ENCODE measurements at regions not wholly inside any gene's neighbourhood (a gene's known extent, or its start where the extent isn't known, plus 50 kb on each side); places are given as distances from the start of the nearest gene placed in this dataset.

DNA sequence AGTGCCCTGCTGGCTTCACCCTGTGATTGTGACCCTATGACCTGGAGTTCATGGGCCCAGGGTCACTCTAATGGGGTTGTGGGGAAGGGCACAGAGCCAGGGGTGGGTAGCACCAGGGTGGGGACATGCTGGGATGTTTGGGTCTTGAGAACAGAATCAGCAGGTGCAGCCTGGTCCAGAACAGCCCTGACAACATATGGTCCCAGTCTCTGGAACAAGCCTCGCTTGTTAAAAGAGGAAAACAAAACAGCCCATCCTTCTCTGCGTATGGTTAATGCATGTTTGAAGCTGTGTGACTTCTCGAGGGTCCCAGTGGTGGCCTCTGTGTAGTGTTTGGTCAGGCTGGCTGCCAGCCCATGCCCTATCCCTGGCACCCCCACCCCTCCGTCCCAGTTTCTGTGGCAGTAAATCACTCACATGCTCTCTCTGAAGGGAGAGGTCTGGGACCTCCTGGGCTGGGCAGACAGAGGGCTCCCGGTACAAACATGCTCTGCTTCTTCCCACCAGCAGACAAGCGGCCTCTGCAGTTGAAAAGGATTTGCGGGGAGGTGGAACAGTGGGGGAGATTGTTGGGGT lies 79.4 kb downstream of the FAM241B start:
- Histone ChIP-seq H3K36me3 (replicated peaks) (no peaks in the 10 kb centered on the region), H3K27me3 (ENCODE audit: low read depth) (peaks cover 9% of the 10 kb centered on the region; the same call in 1 of the 2 replicates), H3K9me3 (no peaks in the 10 kb centered on the region), H3K4me3 (no peak overlapping the region), H3K4me1 (no peaks in the 10 kb centered on the region)
- DNase-seq (ENCODE audit: low spot score in 2 of 2), result no peak
- in situ Hi-C loops (cut with MboI; ENCODE audit: low sequenced_read_pairs), result no loop called here

GRCh38 chr10:69710008-69710888 lies 80.2 kb downstream of the FAM241B start:
- no peak for DNase-seq (ENCODE audit: low spot score in 2 of 2)
- in situ Hi-C loops (cut with MboI; ENCODE audit: low sequenced_read_pairs), result no loop called here
- Histone ChIP-seq H3K36me3 (replicated peaks) (no peaks in the 10 kb centered on the region), H3K4me3 (no peak overlapping the region), H3K9me3 (no peaks in the 10 kb centered on the region), H3K4me1 (no peaks in the 10 kb centered on the region), H3K27me3 (ENCODE audit: low read depth) (peaks cover 9% of the 10 kb centered on the region; the same call in 1 of the 2 replicates)

DNA sequence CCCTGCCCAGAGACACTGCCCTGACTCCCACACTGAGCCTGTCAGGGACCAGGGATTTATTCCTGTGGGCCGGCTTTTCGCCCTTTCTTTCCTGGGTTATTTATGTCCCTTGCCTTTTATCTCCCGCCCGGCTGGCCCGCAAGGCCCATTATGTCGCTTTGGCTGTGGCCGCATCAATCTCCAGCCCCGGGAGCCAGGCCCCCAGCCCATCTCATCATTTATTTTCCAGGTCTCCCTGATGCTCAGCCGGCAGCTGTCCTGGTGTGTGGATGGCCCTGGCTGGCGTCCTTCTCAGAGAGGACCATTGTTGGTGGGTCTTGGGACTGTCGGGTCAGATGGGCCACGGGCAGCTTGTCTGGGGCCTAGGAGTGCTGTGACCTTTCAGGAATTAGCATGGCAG lies 82.3 kb downstream of the FAM241B start:
- in situ Hi-C loops (cut with MboI; ENCODE audit: low sequenced_read_pairs), result no loop called here
- no peak overlapping the region for H3K4me3 ChIP-seq
- H3K27me3 ChIP-seq (ENCODE audit: low read depth), result peaks cover 5% of the 10 kb centered on the region; the same call in 1 of the 2 replicates
- H3K9me3 ChIP-seq, result no peaks in the 10 kb centered on the region
- no peaks in the 10 kb centered on the region for H3K4me1 ChIP-seq
- no peak for DNase-seq (ENCODE audit: low spot score in 2 of 2)
- no peaks in the 10 kb centered on the region for H3K36me3 ChIP-seq (replicated peaks)

- in situ Hi-C loops (cut with MboI; ENCODE audit: low sequenced_read_pairs), result no loop called here
- H3K36me3 ChIP-seq (replicated peaks), result no peaks in the 10 kb centered on the region
- no peak overlapping the region for H3K4me3 ChIP-seq
- H3K27me3 ChIP-seq (ENCODE audit: low read depth), result no peaks in the 10 kb centered on the region
- DNase-seq (ENCODE audit: low spot score in 2 of 2), result no peak
- H3K4me1 ChIP-seq, result no peaks in the 10 kb centered on the region
- H3K9me3 ChIP-seq, result no peaks in the 10 kb centered on the region
Measured at GRCh38 chr10:69714572-69714971, 84.5 kb downstream of the FAM241B start.

- in situ Hi-C loops (cut with MboI; ENCODE audit: low sequenced_read_pairs), result loop anchor here (5.0 kb wide), 1 partner anchor 73 kb away; no protein-coding TSS in a partner anchor
- no peaks in the 10 kb centered on the region for H3K36me3 ChIP-seq (replicated peaks)
- no peak for DNase-seq (ENCODE audit: low spot score in 2 of 2)
- no peak overlapping the region for H3K4me3 ChIP-seq
- H3K4me1 ChIP-seq, result no peaks in the 10 kb centered on the region
- H3K9me3 ChIP-seq, result no peaks in the 10 kb centered on the region
- H3K27me3 ChIP-seq (ENCODE audit: low read depth), result no peaks in the 10 kb centered on the region
Measured at GRCh38 chr10:69715156-69715898, 85.3 kb downstream of the FAM241B start.

- in situ Hi-C loops (cut with MboI; ENCODE audit: low sequenced_read_pairs), result loop anchor here (5.0 kb wide), 1 partner anchor 74 kb away; no protein-coding TSS in a partner anchor
Measured at GRCh38 chr10:69715899-69716606, 85.7 kb upstream of the COL13A1 start.

DNA sequence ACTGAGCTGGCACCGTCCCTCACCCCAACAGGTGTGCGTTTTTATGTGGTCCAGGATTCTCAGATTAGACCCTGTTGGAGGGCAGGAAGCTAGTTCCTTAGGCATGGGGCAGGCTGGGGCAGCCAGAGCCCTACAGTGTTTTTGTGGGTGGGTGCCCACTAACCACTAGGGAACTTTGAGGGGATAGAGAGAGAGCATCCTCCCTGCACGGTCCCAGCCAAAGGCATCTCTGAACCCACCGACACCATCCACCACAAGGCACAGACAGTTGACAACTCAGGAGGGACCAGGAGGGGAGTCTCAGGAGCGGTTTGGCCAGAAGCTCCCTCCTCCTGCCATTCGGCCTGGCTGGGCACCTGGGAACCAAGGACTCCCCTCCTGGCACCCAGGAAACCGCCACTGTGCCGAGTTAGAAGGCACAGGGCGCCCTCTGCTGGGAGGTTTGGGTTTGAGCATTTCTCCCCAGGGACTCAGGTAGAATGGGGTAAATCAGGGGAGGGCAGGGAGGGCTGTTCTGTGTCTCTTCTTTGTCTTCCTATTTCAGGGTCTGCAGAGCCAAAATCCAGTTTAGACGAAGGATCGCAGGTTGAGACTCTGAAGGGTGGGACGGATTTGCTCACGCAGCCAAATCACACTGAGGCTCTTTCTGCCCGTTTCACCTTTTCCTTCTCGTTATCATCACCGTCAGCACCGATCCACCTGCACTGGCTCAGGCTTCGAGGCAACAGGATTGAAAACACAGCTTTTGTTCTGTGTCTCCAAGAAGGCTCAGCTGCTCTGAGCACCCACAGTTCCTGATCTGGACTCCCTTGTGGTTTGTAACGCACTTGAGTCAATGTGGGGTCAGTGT lies 84.8 kb upstream of the COL13A1 start:
- in situ Hi-C loops (cut with MboI; ENCODE audit: low sequenced_read_pairs), result loop anchor here (5.0 kb wide), 1 partner anchor 75 kb away; no protein-coding TSS in a partner anchor
- no peaks in the 10 kb centered on the region for H3K36me3 ChIP-seq (replicated peaks)

More at GRCh38 chr10:69715899-69716606, 85.7 kb upstream of the COL13A1 start:
- H3K9me3 ChIP-seq, result no peaks in the 10 kb centered on the region
- no peaks in the 10 kb centered on the region for H3K36me3 ChIP-seq (replicated peaks)
- no peak overlapping the region for H3K4me3 ChIP-seq
- no peaks in the 10 kb centered on the region for H3K4me1 ChIP-seq
- DNase-seq (ENCODE audit: low spot score in 2 of 2), result no peak
- no peaks in the 10 kb centered on the region for H3K27me3 ChIP-seq (ENCODE audit: low read depth)

GRCh38 chr10:69718951-69719350 lies 82.8 kb upstream of the COL13A1 start:
- Histone ChIP-seq H3K27me3 (ENCODE audit: low read depth) (no peaks in the 10 kb centered on the region), H3K4me1 (no peaks in the 10 kb centered on the region), H3K36me3 (replicated peaks) (no peaks in the 10 kb centered on the region), H3K4me3 (no peak overlapping the region), H3K9me3 (0 out of 2 replicates have a peak, but pooled peaks cover 2% of the 10 kb centered on the region)
- in situ Hi-C loops (cut with MboI; ENCODE audit: low sequenced_read_pairs), result loop anchor here (5.0 kb wide), 1 partner anchor 77 kb away; no protein-coding TSS in a partner anchor
- DNase-seq (ENCODE audit: low spot score in 2 of 2), result no peak

More for the DNA sequence above, 84.8 kb upstream of the COL13A1 start:
- H3K4me3 ChIP-seq, result no peak overlapping the region
- no peaks in the 10 kb centered on the region for H3K27me3 ChIP-seq (ENCODE audit: low read depth)
- peak; percentile 11 to 80 for DNase-seq (ENCODE audit: low spot score in 2 of 2)
- H3K4me1 ChIP-seq, result no peaks in the 10 kb centered on the region
- 0 out of 2 replicates have a peak, but pooled peaks cover 2% of the 10 kb centered on the region for H3K9me3 ChIP-seq

- Histone ChIP-seq H3K9me3 (0 out of 2 replicates have a peak, but pooled peaks cover 2% of the 10 kb centered on the region), H3K36me3 (replicated peaks) (no peaks in the 10 kb centered on the region), H3K4me1 (no peaks in the 10 kb centered on the region), H3K4me3 (no peak overlapping the region), H3K27me3 (ENCODE audit: low read depth) (no peaks in the 10 kb centered on the region)
- in situ Hi-C loops (cut with MboI; ENCODE audit: low sequenced_read_pairs), result no loop called here
- no peak for DNase-seq (ENCODE audit: low spot score in 2 of 2)
Measured at GRCh38 chr10:69721690-69722310, 79.9 kb upstream of the COL13A1 start.

- no peaks in the 10 kb centered on the region for H3K36me3 ChIP-seq (replicated peaks)
Measured at GRCh38 chr10:69723653-69724052, 78.1 kb upstream of the COL13A1 start.

DNA sequence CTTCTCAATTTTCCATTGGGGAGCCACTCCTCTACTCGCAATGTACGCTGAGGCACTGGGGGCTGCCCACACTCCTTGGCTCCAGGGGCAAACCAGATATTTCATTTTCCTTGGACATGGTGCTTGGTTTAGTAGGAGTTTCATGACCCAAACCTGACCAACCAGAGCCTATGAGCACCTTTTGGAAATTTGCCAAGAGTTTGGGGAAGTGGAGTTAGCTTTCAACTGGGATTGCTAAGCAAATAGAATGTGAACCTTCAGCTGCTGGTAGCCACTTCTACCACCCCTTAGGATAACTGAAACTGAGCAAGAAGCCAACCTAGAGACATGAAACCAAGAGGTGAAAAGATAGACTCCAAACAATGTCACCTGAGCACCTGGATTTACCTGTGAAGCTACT lies 74.9 kb upstream of the COL13A1 start:
- H3K9me3 ChIP-seq, result no peaks in the 10 kb centered on the region
- H3K4me1 ChIP-seq, result no peaks in the 10 kb centered on the region
- DNase-seq (ENCODE audit: low spot score in 2 of 2), result no peak
- in situ Hi-C loops (cut with MboI; ENCODE audit: low sequenced_read_pairs), result no loop called here
- no peak overlapping the region for H3K4me3 ChIP-seq
- H3K36me3 ChIP-seq (replicated peaks), result no peaks in the 10 kb centered on the region
- H3K27me3 ChIP-seq (ENCODE audit: low read depth), result no peaks in the 10 kb centered on the region

More at GRCh38 chr10:69723653-69724052, 78.1 kb upstream of the COL13A1 start:
- DNase-seq (ENCODE audit: low spot score in 2 of 2), result no peak
- Histone ChIP-seq H3K4me1 (no peaks in the 10 kb centered on the region), H3K9me3 (0 out of 2 replicates have a peak, but pooled peaks cover 2% of the 10 kb centered on the region), H3K4me3 (no peak overlapping the region), H3K27me3 (ENCODE audit: low read depth) (no peaks in the 10 kb centered on the region)
- in situ Hi-C loops (cut with MboI; ENCODE audit: low sequenced_read_pairs), result no loop called here

GRCh38 chr10:69728335-69728870 lies 73.3 kb upstream of the COL13A1 start:
- Histone ChIP-seq H3K36me3 (replicated peaks) (no peaks in the 10 kb centered on the region), H3K4me3 (no peak overlapping the region), H3K27me3 (ENCODE audit: low read depth) (no peaks in the 10 kb centered on the region), H3K4me1 (no peaks in the 10 kb centered on the region), H3K9me3 (no peaks in the 10 kb centered on the region)
- no peak for DNase-seq (ENCODE audit: low spot score in 2 of 2)
- in situ Hi-C loops (cut with MboI; ENCODE audit: low sequenced_read_pairs), result no loop called here
